IMR-90 (cell line): ENCODE measurements at regions not wholly inside any gene's neighbourhood (a gene's known extent, or its start where the extent isn't known, plus 50 kb on each side); places are given as distances from the start of the nearest gene placed in this dataset.
"Not testable (repeated sequence)": the region's sequence is repeated elsewhere in the genome, so short reads cannot be mapped to it uniquely, and the experiment has no call there.

Source experiments
- ATAC-seq: fragments of 200-7000 bp; cut with Tn5 transposase; 2 replicates; pipeline ENCODE4 v1.9.1; 2020; ENCODE audit warnings: low read depth, mild to moderate bottlenecking, moderate library complexity
- BruUV-seq: library from RNA; stranded (reverse); fragments of 400-500 nt; replicated peaks from 2 replicates; lab custom pipeline; 2021; lab: Mats Ljungman, UMichigan
- CTCF ChIA-PET: fragments of 300-600 bp; formaldehyde crosslinking; extraction: SDS; loops from one replicate; lab custom pipeline; 2021; ENCODE audit warnings: antibody characterized with exemption; lab: Yijun Ruan, JAX
- POLR2A ChIA-PET: fragments of 300-600 bp; sonication (Branson Sonifier 250); formaldehyde crosslinking; loops from one replicate; lab custom pipeline; 2022; ENCODE audit warnings: antibody characterized with exemption; ENCODE audit not compliant: unreplicated experiment; lab: Charles Lee
- DNase-seq: peaks from one replicate; pipeline ENCODE4 v3.0.0; 2013
- H2AFZ ChIP-seq: replicated peaks from 2 replicates; pipeline ENCODE3; 2013; ENCODE audit warnings: low read length, mild to moderate bottlenecking; ENCODE audit not compliant: poor library complexity
- H2AK5ac ChIP-seq: 2 replicates; pipeline ENCODE4 v1.6.1; 2013; ENCODE audit warnings: low read depth, low read length, inconsistent platforms
- H2AK9ac ChIP-seq: replicated peaks from 2 replicates; pipeline ENCODE3; 2013; ENCODE audit warnings: mild to moderate bottlenecking, low read depth, low read length, moderate library complexity; ENCODE audit not compliant: poor library complexity
- H2BK120ac ChIP-seq: 2 replicates; pipeline ENCODE4 v1.6.1; 2013; ENCODE audit warnings: low read depth, low read length, inconsistent platforms
- H2BK15ac ChIP-seq: 3 replicates; pipeline ENCODE4 v1.6.1; 2013; ENCODE audit warnings: low read depth, low read length, inconsistent platforms
- H2BK20ac ChIP-seq: 2 replicates; pipeline ENCODE4 v1.6.1; 2013; ENCODE audit warnings: low read depth, mild to moderate bottlenecking, inconsistent platforms, low read length, moderate library complexity
- H2BK5ac ChIP-seq: 2 replicates; pipeline ENCODE4 v1.6.1; 2013; ENCODE audit warnings: mild to moderate bottlenecking, low read depth, low read length, inconsistent platforms; ENCODE audit not compliant: poor library complexity, severe bottlenecking
- H3K14ac ChIP-seq: replicated peaks from 2 replicates; pipeline ENCODE4 v1.6.1; 2013; ENCODE audit warnings: low read depth, low read length, inconsistent platforms
- H3K18ac ChIP-seq: 2 replicates; pipeline ENCODE4 v1.6.1; 2013; ENCODE audit warnings: low read depth, low read length, control low read depth
- H3K23ac ChIP-seq: 2 replicates; pipeline ENCODE4 v1.6.1; 2013; ENCODE audit warnings: low read depth, low read length, inconsistent platforms
- H3K27ac ChIP-seq: 2 replicates; pipeline ENCODE4 v1.5.1; 2013; ENCODE audit warnings: mild to moderate bottlenecking, control low read depth, low read length; ENCODE audit not compliant: insufficient read depth
- H3K27me3 ChIP-seq: 2 replicates; pipeline ENCODE4 v1.6.1; 2013; ENCODE audit warnings: low read length; ENCODE audit not compliant: control insufficient read depth, insufficient read depth
- H3K36me3 ChIP-seq: 2 replicates; pipeline ENCODE4 v1.6.1; 2013; ENCODE audit warnings: low read length, mixed read lengths; ENCODE audit not compliant: control insufficient read depth, insufficient read depth
- H3K4ac ChIP-seq: 2 replicates; pipeline ENCODE4 v1.6.1; 2013; ENCODE audit warnings: low read depth, low read length, inconsistent platforms
- H3K4me1 ChIP-seq: 2 replicates; pipeline ENCODE4 v1.6.1; 2013; ENCODE audit warnings: low read length, mixed read lengths; ENCODE audit not compliant: control insufficient read depth, insufficient read depth
- H3K4me2 ChIP-seq: 2 replicates; pipeline ENCODE4 v1.6.1; 2013; ENCODE audit warnings: low read depth, mild to moderate bottlenecking, control low read depth, low read length, moderate library complexity
- H3K4me3 ChIP-seq: 2 replicates; pipeline ENCODE4 v1.5.1; 2013; ENCODE audit warnings: low read depth, mild to moderate bottlenecking, control low read depth, low read length, moderate library complexity; ENCODE audit not compliant: insufficient read depth
- H3K56ac ChIP-seq: 2 replicates; pipeline ENCODE4 v1.6.1; 2013; ENCODE audit warnings: low read length, inconsistent platforms; ENCODE audit not compliant: insufficient read depth; ENCODE audit errors: extremely low read depth
- H3K79me1 ChIP-seq, 2 experiments: 2 replicates each; pipeline ENCODE4 v1.6.1; 2013; ENCODE audit warnings: low read length in 2 of 2, inconsistent platforms in 1 of 2, low read depth in 1 of 2
- H3K9ac ChIP-seq: 2 replicates; pipeline ENCODE4 v1.6.1; 2013; ENCODE audit warnings: low read depth, low read length, control low read depth
- H3K9me1 ChIP-seq: 2 replicates; pipeline ENCODE4 v1.6.1; 2013; ENCODE audit warnings: low read length, inconsistent platforms; ENCODE audit not compliant: insufficient read depth
- H3K9me3 ChIP-seq: 2 replicates; pipeline ENCODE4 v1.6.1; 2013; ENCODE audit warnings: low read length; ENCODE audit not compliant: control insufficient read depth, insufficient read depth
- H4K20me1 ChIP-seq: 2 replicates; pipeline ENCODE4 v1.6.1; 2013; ENCODE audit warnings: low read length, inconsistent platforms; ENCODE audit not compliant: insufficient read depth
- H4K5ac ChIP-seq: 2 replicates; pipeline ENCODE4 v1.6.1; 2013; ENCODE audit warnings: mild to moderate bottlenecking, low read depth, low read length, control low read depth
- H4K8ac ChIP-seq, 2 experiments: 2 replicates each; pipeline ENCODE4 v1.6.1; 2013; ENCODE audit warnings: low read depth in 2 of 2, low read length in 2 of 2, control low read depth in 1 of 2, inconsistent platforms in 1 of 2
- H4K91ac ChIP-seq: 2 replicates; pipeline ENCODE4 v1.6.1; 2013; ENCODE audit warnings: low read depth, low read length, inconsistent platforms; ENCODE audit not compliant: insufficient read depth
- WGBS, 2 experiments: methylation state at CpG; one replicate each; pipeline versions ENCODE4 v1.1.5 to v1.1.7; 2013; ENCODE audit warnings: missing lambda C conversion rate in 2 of 2; ENCODE audit not compliant: insufficient read length in 1 of 2; ENCODE audit errors: extremely low coverage in 2 of 2; 5-methylcytosine and 5-hydroxymethylcytosine counted together
- dilution Hi-C: fragments of 300-500 bp; cut with HindIII; formaldehyde crosslinking; loops from one replicate; pipeline ENCODE4 v1.14.3; 2018; ENCODE audit warnings: low sequenced_read_pairs; ENCODE audit not compliant: unreplicated experiment
- in situ Hi-C: fragments of 300-500 bp; cut with MboI; formaldehyde crosslinking; loops from 3 replicates; pipeline ENCODE4 v1.14.3; 2019; ENCODE audit warnings: low sequenced_read_pairs, inconsistent platforms, mixed read lengths
- intact Hi-C: fragments of 100-400 bp; cut with micrococcal nuclease; formaldehyde crosslinking; loops from 2 replicates; pipeline ENCODE4 v1.10.0; 2022
- microRNA-seq, 2 experiments: library from miRNA; stranded (forward) in 1 of 2; unstranded in 1 of 2; fragments of 10-50 nt in 1 of 2; fragments of <30 nt in 1 of 2; gene quantifications in 1 of 2; microRNA quantifications in 1 of 2; one replicate each; pipeline versions ENCODE3 to v1.1.0; 2013 to 2020; ENCODE audit not compliant: insufficient read depth in 1 of 2, insufficient read length in 1 of 2, unreplicated experiment in 1 of 2
- small RNA-seq, 5 experiments: library from RNA; depleted of rRNA; stranded (forward); fragments of <200 nt; gene quantifications; one replicate each; pipeline ENCODE3, GENCODE V24; 2012

DNA sequence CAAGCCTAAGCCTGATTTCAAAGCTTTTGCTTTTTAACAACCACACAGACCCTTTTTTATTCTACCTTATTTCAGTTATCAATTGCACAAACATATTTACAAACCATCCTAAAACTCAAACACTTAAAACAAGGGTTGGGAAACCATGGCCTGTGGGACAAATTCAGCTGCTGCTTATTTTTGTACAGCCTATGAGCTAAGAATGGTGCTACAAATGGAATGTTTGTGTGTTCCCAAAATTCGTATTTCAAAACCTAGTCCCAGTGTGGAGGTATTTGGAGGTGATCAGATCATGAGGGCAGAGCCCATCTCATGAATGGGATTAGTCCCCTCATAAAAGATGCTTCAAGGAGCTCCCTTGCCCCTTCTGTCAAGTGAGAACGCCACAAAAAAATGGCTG lies 51.1 kb upstream of the MTLN start:
- H3K36me3 ChIP-seq, H2AK9ac ChIP-seq, ATAC-seq, H3K27me3 ChIP-seq, H3K23ac ChIP-seq, H3K4ac ChIP-seq, H4K20me1 ChIP-seq, DNase-seq, H4K8ac ChIP-seq, H2AFZ ChIP-seq, H2BK15ac ChIP-seq, in situ Hi-C loops, H3K27ac ChIP-seq, H3K9me1 ChIP-seq, H3K56ac ChIP-seq, BruUV-seq, H2AK5ac ChIP-seq, H3K4me1 ChIP-seq, H3K79me1 ChIP-seq, H4K5ac ChIP-seq, H3K9me3 ChIP-seq, H3K18ac ChIP-seq, CTCF ChIA-PET, H3K4me2 ChIP-seq, H2BK5ac ChIP-seq, H3K4me3 ChIP-seq, H3K14ac ChIP-seq, intact Hi-C loops, dilution Hi-C loops, H3K9ac ChIP-seq, H2BK120ac ChIP-seq, H2BK20ac ChIP-seq, H4K91ac ChIP-seq, POLR2A ChIA-PET: not testable (repeated sequence)
- no CpG with 5 or more reads among the region's 2 CpGs for WGBS, 2 experiments

Small RNA genes in the stretch of these regions (microRNA-seq; reads per million reads assigned to microRNA genes)
- 0 reads per million in 2 experiments for gene MIR4436B2

Small RNA genes in the stretch of these regions (small RNA-seq; reads per million reads assigned to genes)
- 0 reads per million in 5 experiments for gene MIR4436B2
